GM19023 (cell line): ENCODE measurements at regions not wholly inside any gene's neighbourhood (a gene's known extent, or its start where the extent isn't known, plus 50 kb on each side); places are given as distances from the start of the nearest gene placed in this dataset.
"Not testable (repeated sequence)": the region's sequence is repeated elsewhere in the genome, so short reads cannot be mapped to it uniquely, and the experiment has no call there.

Experiments
- ATAC-seq: cut with Tn5 transposase; IDR thresholded peaks from one replicate; pipeline ENCODE4 v1.9.1; 2021; ENCODE audit warnings: mild to moderate bottlenecking, moderate library complexity; ENCODE audit not compliant: unreplicated experiment

- ATAC-seq: no peak
Observed at GRCh38 chr9:3660936-3661335, 135.1 kb upstream of the RFX3 start.

GRCh38 chr9:3659647-3660046 lies 133.8 kb upstream of the RFX3 start:
- no peak for ATAC-seq

DNA sequence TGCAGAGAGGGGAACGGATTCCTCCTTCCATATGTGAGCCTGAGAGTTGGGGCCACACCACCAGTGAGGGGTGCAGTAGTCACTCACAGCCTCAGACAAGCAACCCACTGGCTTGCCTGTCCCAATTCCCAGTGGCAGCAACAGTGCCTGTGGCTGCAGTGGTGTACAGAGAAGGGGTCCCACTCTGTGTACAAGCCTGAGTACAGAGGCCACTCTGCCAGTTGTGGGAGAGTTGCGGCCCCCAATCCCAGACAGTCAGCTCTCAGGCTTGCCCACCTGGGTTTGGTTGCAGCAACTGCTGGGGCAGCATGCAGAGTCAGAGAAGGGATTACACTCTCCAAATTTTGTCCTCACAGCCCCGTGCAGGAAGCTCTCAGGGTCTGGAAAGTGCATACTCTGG lies 133.2 kb upstream of the RFX3 start:
- no peak for ATAC-seq

DNA sequence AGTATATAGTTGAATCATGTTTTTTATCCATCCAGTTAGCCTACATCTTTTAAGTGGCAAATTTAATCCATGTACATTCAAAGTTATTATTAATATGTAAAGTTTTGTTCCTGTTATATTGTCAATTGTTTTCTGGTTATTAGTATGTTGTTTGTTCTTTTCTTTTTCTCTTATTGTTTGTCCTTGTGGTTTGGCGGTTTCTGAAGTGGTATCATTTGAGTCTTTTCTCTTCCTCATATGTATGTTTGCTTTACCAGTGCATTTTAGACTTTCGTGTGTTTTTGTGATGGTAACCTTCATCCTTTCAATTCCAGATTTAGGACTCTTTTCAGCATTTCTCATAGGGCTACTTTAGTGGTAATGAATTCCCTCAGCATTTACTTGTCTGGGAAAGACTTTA lies 130.4 kb upstream of the RFX3 start:
- no peak for ATAC-seq

GRCh38 chr9:3650994-3651622 lies 125.3 kb upstream of the RFX3 start:
- no peak for ATAC-seq

DNA sequence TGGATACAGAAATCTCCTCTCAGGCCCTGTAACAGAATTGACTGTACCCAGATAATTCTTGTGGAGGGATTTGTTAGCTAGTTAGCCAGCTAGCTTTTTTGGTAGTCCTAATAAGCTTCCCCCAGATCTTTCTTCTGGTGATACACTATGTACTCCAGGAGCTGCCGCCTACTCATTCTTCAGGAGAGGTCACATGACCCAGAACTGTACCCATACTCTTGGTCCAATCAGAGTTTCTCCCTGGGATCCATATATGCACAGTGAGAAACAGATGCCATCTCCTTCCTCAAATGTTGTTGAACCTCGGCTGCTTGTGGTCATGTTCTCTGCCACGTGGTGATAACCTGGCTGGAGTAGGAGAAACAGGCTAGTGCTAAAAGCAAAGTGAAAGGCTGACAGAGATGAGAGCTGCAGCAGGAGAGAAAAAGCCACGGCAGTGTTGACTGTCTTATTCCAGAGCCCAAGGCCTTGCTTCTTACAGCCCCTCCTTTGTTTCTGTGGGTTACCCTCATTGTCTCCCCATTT lies 123.0 kb upstream of the RFX3 start:
- ATAC-seq: no peak

DNA sequence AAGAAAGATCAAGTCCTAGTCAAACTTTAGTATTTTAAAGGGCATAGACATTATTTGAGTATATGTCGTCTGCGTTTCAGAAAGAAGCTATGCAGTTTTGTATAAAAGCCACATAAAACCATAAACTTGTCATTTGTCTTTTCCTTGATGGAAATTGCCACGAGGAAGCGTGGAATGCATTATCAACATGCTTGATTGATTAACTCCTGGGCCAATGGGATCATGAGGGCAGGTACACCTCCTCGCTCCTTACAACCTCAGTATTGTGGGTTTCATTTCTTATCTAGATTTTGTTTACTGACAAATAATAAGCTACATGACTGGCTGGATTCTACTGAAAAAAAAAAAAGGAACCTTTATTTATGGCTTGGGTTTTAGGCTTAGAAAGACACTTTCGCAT lies 122.5 kb upstream of the RFX3 start:
- no peak for ATAC-seq

GRCh38 chr9:3647652-3648051 lies 121.9 kb upstream of the RFX3 start:
- ATAC-seq: no peak

- no peak for ATAC-seq
Observed at GRCh38 chr9:3646226-3646625, 120.4 kb upstream of the RFX3 start.

- not testable (repeated sequence) for ATAC-seq
Observed at GRCh38 chr9:3642075-3642474, 116.3 kb upstream of the RFX3 start.

DNA sequence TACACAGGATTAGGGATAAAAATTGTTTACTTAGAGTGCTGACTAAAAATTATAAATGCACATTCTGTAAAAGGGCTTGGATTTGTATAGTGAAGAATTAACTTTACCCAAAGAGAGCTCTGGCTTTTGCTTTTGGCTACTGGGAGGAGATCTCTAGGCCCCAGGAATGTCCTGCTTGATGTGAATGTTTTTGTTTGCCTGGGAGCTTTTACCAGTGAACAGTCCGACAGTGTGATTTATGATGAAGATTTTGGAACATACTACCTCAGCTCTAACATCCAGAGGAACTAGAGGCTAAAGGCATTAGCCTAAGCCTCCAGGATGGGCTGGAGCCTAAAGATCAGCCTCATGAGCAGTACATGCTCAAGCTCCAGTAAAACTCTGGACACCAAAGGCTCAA lies 103.7 kb upstream of the RFX3 start:
- no peak for ATAC-seq

- ATAC-seq: no peak
Observed at GRCh38 chr9:3628239-3628638, 102.4 kb upstream of the RFX3 start.

DNA sequence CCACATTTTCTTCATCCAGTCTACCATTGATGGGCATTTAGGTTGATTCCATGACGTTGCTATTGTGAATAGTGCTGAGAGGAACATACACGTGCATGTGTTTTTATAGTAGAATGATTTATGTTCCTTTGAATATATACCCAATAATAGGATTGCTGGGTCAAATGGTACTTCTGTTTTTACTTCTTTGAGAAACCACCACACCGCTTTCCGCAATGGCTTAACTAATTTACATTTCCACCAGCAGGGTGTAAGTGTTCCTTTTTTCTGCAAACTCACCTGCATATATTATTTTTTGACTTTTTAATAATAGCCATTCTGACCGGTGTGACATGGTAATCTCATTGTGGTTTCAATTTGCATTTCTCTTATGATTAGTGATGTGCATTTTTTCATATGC lies 82.2 kb upstream of the RFX3 start:
- ATAC-seq: no peak

- no peak for ATAC-seq
Observed at GRCh38 chr9:3600672-3601071, 74.9 kb upstream of the RFX3 start.

GRCh38 chr9:3597792-3598191 lies 72.0 kb upstream of the RFX3 start:
- ATAC-seq: no peak

GRCh38 chr9:3586066-3586465 lies 60.3 kb upstream of the RFX3 start:
- no peak for ATAC-seq

DNA sequence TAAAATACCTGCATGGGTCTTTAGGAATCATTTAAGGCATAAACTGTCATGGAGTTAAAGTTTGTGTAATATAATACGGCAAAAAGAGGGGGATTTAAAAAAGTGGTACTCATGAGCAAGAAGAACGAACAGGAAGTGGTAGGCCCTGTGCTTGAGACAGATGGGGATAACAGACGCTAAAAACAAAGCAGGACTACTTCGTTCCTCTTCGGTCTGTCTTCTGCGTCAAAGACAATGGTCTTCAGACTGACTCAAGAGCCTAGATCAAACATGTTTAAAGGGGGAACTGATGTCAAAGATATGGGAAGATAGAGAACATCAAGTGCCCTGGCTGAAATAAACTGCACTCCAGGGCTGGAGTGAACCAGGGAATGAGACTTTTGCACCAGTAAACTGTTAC lies 59.8 kb upstream of the RFX3 start:
- ATAC-seq: no peak

- no peak for ATAC-seq
Observed at GRCh38 chr9:3578786-3579185, 53.0 kb upstream of the RFX3 start.

GRCh38 chr9:3576328-3576727 lies 50.5 kb upstream of the RFX3 start:
- ATAC-seq: no peak

DNA sequence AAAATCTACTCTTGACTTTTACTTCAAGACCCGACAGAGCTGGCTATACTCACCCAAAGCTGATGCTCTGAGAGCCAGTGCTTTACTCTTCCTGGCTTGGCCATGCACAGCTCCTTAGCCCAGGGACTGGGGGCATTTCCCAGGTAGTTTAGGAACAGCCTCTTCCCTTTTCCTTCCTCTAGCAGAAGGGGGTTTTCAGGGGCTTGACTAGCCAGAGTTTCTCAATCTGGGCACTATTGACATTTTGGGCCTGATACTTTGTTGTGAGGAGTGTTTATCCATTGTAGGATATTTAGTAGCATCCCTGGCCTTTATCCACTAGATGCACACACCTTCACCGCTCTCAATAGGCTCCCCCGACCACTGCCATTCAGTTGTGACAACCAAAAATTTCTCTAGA lies 50.0 kb upstream of the RFX3 start:
- ATAC-seq: no peak
